Lower leg skin (tissue), 4 donors: ENCODE measurements at regions not wholly inside any gene's neighbourhood (a gene's known extent, or its start where the extent isn't known, plus 50 kb on each side); places are given as distances from the start of the nearest gene placed in this dataset.
"Not testable (repeated sequence)": the region's sequence is repeated elsewhere in the genome, so short reads cannot be mapped to it uniquely, and the experiment has no call there.

Experiments used
- DNase-seq, 2 donors: peaks; one replicate each; pipeline ENCODE4 v3.0.0-alpha.2; 2019; ENCODE audit warnings: low spot score in 2 of 2
- H3K4me3 ChIP-seq: fragments of 200-600 bp; sonication (generic); 2 replicates; pipeline ENCODE4 v1.5.1; 2017; ENCODE audit warnings: mild to moderate bottlenecking, low read depth; ENCODE audit not compliant: poor library complexity, severe bottlenecking
- CTCF ChIP-seq, 3 donors: fragments of 450-650 bp; IDR thresholded peaks; one replicate each; pipeline ENCODE4 v1.5.1; 2016; ENCODE audit warnings: antibody characterized with exemption in 3 of 3, mild to moderate bottlenecking in 3 of 3, moderate library complexity in 2 of 3
- POLR2A ChIP-seq, 2 donors: fragments of 450-650 bp; IDR thresholded peaks; one replicate each; pipeline ENCODE4 v1.6.1; 2016 to 2017; ENCODE audit warnings: antibody characterized with exemption in 2 of 2, mild to moderate bottlenecking in 1 of 2, moderate library complexity in 1 of 2
- WGBS, 2 donors: methylation state at CpG; one replicate each; pipeline ENCODE4 v1.1.5; 2018; 5-methylcytosine and 5-hydroxymethylcytosine counted together
- intact Hi-C: fragments of 100-400 bp; cut with DNase I; formaldehyde crosslinking; loops from one replicate; pipeline ENCODE4 v1.15.0; 2023; ENCODE audit warnings: low total_unique reads

GRCh38 chr13:34179927-34180326, 362.0 kb downstream of the RFC3 start:
- intact Hi-C loops, result no loop called here
- TF ChIP-seq POLR2A (IDR thresholded peaks at IDR 0.05), result no peak
- no peak for TF ChIP-seq CTCF (IDR thresholded peaks at IDR 0.05)
- 83 to 93% methylated on average over 2 of the region's 2 CpGs for WGBS, 2 donors
- DNase-seq, result no peak
- no peak overlapping the region for H3K4me3 ChIP-seq

GRCh38 chr13:34181256-34181655, 363.3 kb downstream of the RFC3 start:
- WGBS, 2 donors, result 96% methylated on average over 12 to 15 of the region's 16 CpGs
- intact Hi-C loops, H3K4me3 ChIP-seq, DNase-seq: not testable (repeated sequence)

GRCh38 chr13:34189946-34190345, 372.0 kb downstream of the RFC3 start:
- H3K4me3 ChIP-seq, result no peak overlapping the region
- intact Hi-C loops, result no loop called here
- no peak for DNase-seq
- TF ChIP-seq POLR2A (IDR thresholded peaks at IDR 0.05) (no peak), CTCF (IDR thresholded peaks at IDR 0.05) (no peak)
- WGBS, 2 donors, result 78 to 89% methylated on average over 2 of the region's 2 CpGs

- DNase-seq, result peak in 1 of 2 donors; percentile 43
- TF ChIP-seq CTCF (IDR thresholded peaks at IDR 0.05) (no peak), POLR2A (IDR thresholded peaks at IDR 0.05) (no peak)
- intact Hi-C loops, result no loop called here
- no peak overlapping the region for H3K4me3 ChIP-seq
- 63 to 86% methylated on average over 1 of the region's 1 CpG for WGBS, 2 donors
Observed at GRCh38 chr13:34201050-34201913, 383.3 kb downstream of the RFC3 start.

- no peak for DNase-seq
- no peak overlapping the region for H3K4me3 ChIP-seq
- WGBS, 2 donors, result 40 to 45% methylated on average over 4 of the region's 4 CpGs
- intact Hi-C loops, result no loop called here
- TF ChIP-seq CTCF (IDR thresholded peaks at IDR 0.05) (no peak), POLR2A (IDR thresholded peaks at IDR 0.05) (no peak)
Observed at GRCh38 chr13:34207334-34207733, 389.4 kb downstream of the RFC3 start.

- 78% methylated on average over 4 of the region's 4 CpGs for WGBS, 2 donors
- TF ChIP-seq CTCF (IDR thresholded peaks at IDR 0.05), result no peak
- no peak for TF ChIP-seq POLR2A (IDR thresholded peaks at IDR 0.05)
- H3K4me3 ChIP-seq, result no peak overlapping the region
- DNase-seq, result no peak
- intact Hi-C loops, result no loop called here
Observed at GRCh38 chr13:34207872-34208271, 389.9 kb downstream of the RFC3 start.
